ENCODE measurements at regions not wholly inside any gene's neighbourhood (a gene's known extent, or its start where the extent isn't known, plus 50 kb on each side); places are given as distances from the start of the nearest gene placed in this dataset.
"Not testable (repeated sequence)": the region's sequence is repeated elsewhere in the genome, so short reads cannot be mapped to it uniquely, and the experiment has no call there.

- H3K4me3 Mint-ChIP-seq; DNase-seq; H3K27ac Mint-ChIP-seq; POLR2A ChIA-PET; H3K27me3 ChIP-seq (ENCODE audit: control insufficient read depth in 1 of 2, insufficient read depth in 2 of 2, low read length in 2 of 2); H3K36me3 ChIP-seq (ENCODE audit: insufficient read depth, low read length); H3K4me1 Mint-ChIP-seq (ENCODE audit: low read depth); ATAC-seq (ENCODE audit: poor library complexity); H3K36me3 Mint-ChIP-seq (ENCODE audit: low read depth); H3K9me3 Mint-ChIP-seq; H3K4me1 ChIP-seq (ENCODE audit: insufficient read depth, low read length); H3K27ac ChIP-seq (ENCODE audit: low read depth in 1 of 2, low read length in 2 of 2); intact Hi-C loops (cut with DNase I, micrococcal nuclease); H3K4me3 ChIP-seq (ENCODE audit: low read length); CTCF ChIA-PET; H3K9me3 ChIP-seq (ENCODE audit: control insufficient read depth in 1 of 2, insufficient read depth in 1 of 2, low read length in 2 of 2): not testable (repeated sequence)
- H3K27me3 Mint-ChIP-seq, result peaks cover 38% of the 10 kb centered on the region
These were observed 53.1 kb upstream of the HUNK start for GRCh38 chr21:31819692-31820091.

GRCh38 chr21:31814356-31814755 lies 58.5 kb upstream of the HUNK start:
- intact Hi-C loops (cut with DNase I, micrococcal nuclease); H3K27me3 ChIP-seq (ENCODE audit: control insufficient read depth in 1 of 2, insufficient read depth in 2 of 2, low read length in 2 of 2); DNase-seq; CTCF ChIA-PET; POLR2A ChIA-PET; H3K4me1 ChIP-seq (ENCODE audit: insufficient read depth, low read length); H3K36me3 ChIP-seq (ENCODE audit: insufficient read depth, low read length); H3K9me3 Mint-ChIP-seq; H3K4me3 ChIP-seq (ENCODE audit: low read length); H3K4me1 Mint-ChIP-seq (ENCODE audit: low read depth); H3K4me3 Mint-ChIP-seq; H3K27ac ChIP-seq (ENCODE audit: low read depth in 1 of 2, low read length in 2 of 2); ATAC-seq (ENCODE audit: poor library complexity); H3K9me3 ChIP-seq (ENCODE audit: control insufficient read depth in 1 of 2, insufficient read depth in 1 of 2, low read length in 2 of 2); H3K36me3 Mint-ChIP-seq (ENCODE audit: low read depth); H3K27ac Mint-ChIP-seq: not testable (repeated sequence)
- peaks cover 21% of the 10 kb centered on the region for H3K27me3 Mint-ChIP-seq

GRCh38 chr21:31813862-31814261 lies 59.0 kb upstream of the HUNK start:
- no peak overlapping the region for H3K27ac ChIP-seq (ENCODE audit: low read depth in 1 of 2, low read length in 2 of 2)
- H3K36me3 Mint-ChIP-seq (ENCODE audit: low read depth), result no peaks in the 10 kb centered on the region

DNA sequence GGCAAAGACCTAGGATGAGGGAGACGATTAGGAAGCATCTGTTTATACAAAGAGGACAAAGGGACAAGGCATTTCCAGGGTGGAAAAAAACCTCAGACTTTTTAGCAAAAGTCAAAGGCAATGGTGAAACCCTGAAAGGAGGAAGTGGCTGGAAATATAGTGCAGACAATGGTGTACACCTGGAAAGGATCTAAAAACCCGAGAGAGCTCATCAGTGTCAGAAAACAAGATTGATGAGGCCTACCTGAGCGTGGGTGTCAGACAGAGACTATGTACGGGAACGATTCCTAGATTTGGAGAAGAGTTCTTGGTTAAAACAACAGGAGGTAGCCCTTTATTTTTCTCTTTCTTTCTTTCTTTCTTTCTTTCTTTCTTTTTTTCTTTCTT lies 68.8 kb upstream of the HUNK start:
- no peak for ATAC-seq (ENCODE audit: poor library complexity)
- Mint-ChIP-seq H3K36me3 (ENCODE audit: low read depth) (no peaks in the 10 kb centered on the region), H3K4me3 (no peak overlapping the region), H3K27ac (no peak overlapping the region), H3K27me3 (peaks cover 25% of the 10 kb centered on the region), H3K4me1 (ENCODE audit: low read depth) (no peaks in the 10 kb centered on the region), H3K9me3 (peaks cover 6% of the 10 kb centered on the region)
- intact Hi-C loops (cut with DNase I, micrococcal nuclease), result no loop called here
- POLR2A ChIA-PET, result no interaction called here
- Histone ChIP-seq H3K9me3 (ENCODE audit: control insufficient read depth in 1 of 2, insufficient read depth in 1 of 2, low read length in 2 of 2) (no peaks in the 10 kb centered on the region), H3K4me1 (ENCODE audit: insufficient read depth, low read length) (no peaks in the 10 kb centered on the region), H3K36me3 (ENCODE audit: insufficient read depth, low read length) (no peaks in the 10 kb centered on the region), H3K27ac (ENCODE audit: low read depth in 1 of 2, low read length in 2 of 2) (no peak overlapping the region), H3K27me3 (ENCODE audit: control insufficient read depth in 1 of 2, insufficient read depth in 2 of 2, low read length in 2 of 2) (peaks cover 3 to 7% of the 10 kb centered on the region in 2 experiments), H3K4me3 (ENCODE audit: low read length) (no peak overlapping the region)
- TF ChIP-seq, protein P1, sequence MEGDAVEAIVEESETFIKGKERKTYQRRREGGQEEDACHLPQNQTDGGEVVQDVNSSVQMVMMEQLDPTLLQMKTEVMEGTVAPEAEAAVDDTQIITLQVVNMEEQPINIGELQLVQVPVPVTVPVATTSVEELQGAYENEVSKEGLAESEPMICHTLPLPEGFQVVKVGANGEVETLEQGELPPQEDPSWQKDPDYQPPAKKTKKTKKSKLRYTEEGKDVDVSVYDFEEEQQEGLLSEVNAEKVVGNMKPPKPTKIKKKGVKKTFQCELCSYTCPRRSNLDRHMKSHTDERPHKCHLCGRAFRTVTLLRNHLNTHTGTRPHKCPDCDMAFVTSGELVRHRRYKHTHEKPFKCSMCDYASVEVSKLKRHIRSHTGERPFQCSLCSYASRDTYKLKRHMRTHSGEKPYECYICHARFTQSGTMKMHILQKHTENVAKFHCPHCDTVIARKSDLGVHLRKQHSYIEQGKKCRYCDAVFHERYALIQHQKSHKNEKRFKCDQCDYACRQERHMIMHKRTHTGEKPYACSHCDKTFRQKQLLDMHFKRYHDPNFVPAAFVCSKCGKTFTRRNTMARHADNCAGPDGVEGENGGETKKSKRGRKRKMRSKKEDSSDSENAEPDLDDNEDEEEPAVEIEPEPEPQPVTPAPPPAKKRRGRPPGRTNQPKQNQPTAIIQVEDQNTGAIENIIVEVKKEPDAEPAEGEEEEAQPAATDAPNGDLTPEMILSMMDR (IDR thresholded peaks at IDR 0.05), result no peak
- DNase-seq, result no peak
- CTCF ChIA-PET, result no interaction called here

More at GRCh38 chr21:31813862-31814261, 59.0 kb upstream of the HUNK start:
- no peak overlapping the region for H3K4me3 ChIP-seq (ENCODE audit: low read length)
- Mint-ChIP-seq H3K27ac (no peak overlapping the region), H3K9me3 (peaks cover 3% of the 10 kb centered on the region), H3K4me3 (no peak overlapping the region), H3K4me1 (ENCODE audit: low read depth) (no peaks in the 10 kb centered on the region), H3K27me3 (peaks cover 20% of the 10 kb centered on the region)
- TF ChIP-seq, protein P1 (IDR thresholded peaks at IDR 0.05), result no peak
- ATAC-seq (ENCODE audit: poor library complexity) (no peak), DNase-seq (no peak)
- H3K27me3 ChIP-seq (ENCODE audit: control insufficient read depth in 1 of 2, insufficient read depth in 2 of 2, low read length in 2 of 2), result no peaks in the 10 kb centered on the region
- H3K9me3 ChIP-seq (ENCODE audit: control insufficient read depth in 1 of 2, insufficient read depth in 1 of 2, low read length in 2 of 2), result no peaks in the 10 kb centered on the region
- intact Hi-C loops (cut with DNase I, micrococcal nuclease), result no loop called here
- H3K36me3 ChIP-seq (ENCODE audit: insufficient read depth, low read length), result no peaks in the 10 kb centered on the region
- H3K4me1 ChIP-seq (ENCODE audit: insufficient read depth, low read length), result no peaks in the 10 kb centered on the region
- ChIA-PET CTCF (no interaction called here), POLR2A (no interaction called here)

Data from CD4-positive, alpha-beta T cell (primary cell).